Amniotic epithelial cell (primary cell): ENCODE measurements at regions not wholly inside any gene's neighbourhood (a gene's known extent, or its start where the extent isn't known, plus 50 kb on each side); places are given as distances from the start of the nearest gene placed in this dataset.

ENCODE experiments used
- DNase-seq: peaks from one replicate; pipeline ENCODE4 v3.0.0-alpha.2; 2010; ENCODE audit warnings: low read depth

DNA sequence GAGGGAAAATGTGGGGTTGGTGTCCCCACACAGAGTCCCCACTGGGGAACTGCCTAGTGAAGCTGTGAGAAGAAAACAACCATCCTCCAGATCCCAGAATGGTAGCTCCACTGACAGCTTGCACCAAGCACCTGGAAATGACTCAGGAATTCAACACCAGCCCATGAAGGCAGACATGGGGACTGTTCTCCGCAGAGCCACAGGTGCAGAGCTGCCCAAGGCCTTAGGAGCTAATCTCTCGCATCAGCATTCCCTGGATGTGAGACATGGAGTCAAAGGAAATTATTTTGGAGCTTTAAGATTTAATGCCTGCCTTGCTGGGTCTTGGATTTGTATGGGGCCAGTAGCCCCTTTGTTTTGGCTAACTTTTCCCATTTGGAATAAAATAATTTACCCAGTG, 367.9 kb downstream of the FAM133A start:
- DNase-seq, result no peak

DNA sequence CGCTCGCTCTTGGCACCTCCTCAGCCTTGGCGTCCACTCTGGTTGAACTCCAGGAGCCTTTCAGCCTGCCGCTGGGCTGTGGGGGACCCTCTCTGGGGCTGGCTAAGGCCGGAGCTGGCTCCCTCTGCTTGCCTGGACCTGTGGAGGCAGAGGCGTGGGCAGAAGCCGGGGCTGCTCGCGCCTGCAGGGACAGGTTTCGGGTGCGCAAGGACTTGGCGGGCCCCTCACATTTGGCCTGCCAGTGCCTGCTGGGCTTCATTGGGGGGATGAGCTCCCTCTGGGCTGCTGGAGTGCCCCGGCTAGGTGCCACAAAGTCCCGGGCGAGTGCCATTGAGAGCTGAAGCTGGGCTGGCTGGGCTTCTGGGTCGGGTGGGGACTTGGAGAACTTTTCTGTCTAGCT, 371.7 kb downstream of the FAM133A start:
- DNase-seq, result no peak

DNA sequence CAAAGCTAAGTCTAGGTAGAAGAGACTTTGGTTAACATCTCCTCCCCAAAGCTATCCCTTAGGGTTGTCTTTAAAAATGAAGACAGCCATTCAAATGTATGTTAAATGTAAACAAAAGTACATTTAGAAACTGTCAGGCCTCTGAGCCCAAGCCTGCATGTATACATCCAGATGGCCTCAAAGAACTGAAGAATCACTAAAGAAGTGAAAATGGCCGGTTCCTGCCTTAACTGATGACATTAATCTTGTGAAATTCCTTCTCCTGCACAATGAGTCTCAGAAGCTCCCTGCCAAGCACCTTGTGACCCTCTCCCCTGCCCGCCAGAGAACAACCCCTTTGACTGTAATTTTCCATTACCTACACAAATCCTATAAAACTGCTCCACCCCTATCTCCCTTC, 377.9 kb downstream of the FAM133A start:
- no peak for DNase-seq

DNA sequence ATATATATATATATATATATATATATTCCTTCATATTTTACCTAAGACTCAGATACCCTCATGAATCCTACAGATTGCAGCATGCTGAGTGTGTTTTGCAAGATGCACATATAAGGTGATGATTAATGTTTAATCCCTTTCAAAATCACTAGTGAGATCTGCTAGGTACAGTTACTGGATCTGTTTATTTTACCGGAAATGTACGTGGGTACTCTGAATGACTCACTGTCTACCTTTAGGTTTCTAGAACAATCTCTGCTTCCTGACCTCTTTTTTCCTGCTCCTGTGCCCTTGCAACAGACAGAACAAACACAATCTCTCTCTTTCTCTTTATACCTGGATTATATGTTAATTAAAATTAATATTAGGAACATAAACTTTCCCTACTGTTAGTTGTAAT, 379.6 kb downstream of the FAM133A start:
- peak; percentile 52 for DNase-seq

DNA sequence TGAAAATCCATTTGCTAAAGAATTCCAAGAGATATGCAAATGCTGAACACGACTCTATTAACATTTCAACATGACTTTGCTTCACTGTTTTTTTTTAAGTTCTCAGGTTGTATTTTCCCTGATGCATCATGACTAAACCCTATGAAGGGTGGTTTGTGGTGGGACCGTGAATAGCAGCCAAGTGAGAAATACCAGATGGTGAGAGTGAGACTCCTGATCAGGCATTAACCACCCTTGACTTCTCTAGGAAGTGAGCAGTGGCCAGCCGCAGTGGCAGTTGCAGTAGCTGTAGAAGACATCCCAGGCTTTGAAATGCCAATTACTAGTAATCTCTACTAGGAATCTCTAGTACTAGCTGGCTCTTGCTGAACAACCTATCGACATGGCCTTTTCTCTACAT, 383.4 kb downstream of the FAM133A start:
- DNase-seq, result peak; percentile 81

DNA sequence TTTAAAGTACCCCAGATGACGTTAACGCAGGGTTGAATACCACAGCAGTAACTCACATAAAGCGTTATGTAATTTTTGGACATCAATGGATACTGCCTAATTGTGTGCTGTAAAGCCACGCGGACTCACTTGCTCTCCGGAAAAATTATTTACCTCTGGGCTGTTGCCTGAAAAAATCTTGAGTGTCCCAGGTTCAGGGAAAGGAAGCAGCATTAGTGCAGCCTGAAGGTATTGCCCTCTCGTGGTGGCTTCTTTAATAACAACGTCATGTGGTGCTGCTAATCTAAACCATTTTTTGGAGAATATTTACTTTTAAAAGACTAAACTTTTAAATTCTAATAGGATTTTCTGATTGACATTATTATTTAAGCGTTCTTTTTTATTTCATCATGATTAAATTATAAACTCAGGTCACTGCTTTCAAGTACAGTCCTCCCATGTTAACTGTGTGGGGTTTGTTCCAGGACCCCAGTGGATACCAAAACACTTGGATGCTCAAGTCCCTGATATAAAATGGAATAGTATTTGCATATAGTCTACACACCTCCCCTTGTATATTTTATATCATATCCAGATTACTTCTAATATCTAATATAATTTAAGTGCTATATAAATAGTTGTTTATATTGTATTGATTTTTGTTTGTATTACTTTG, 384.8 kb downstream of the FAM133A start:
- DNase-seq, result peak; percentile 65

DNA sequence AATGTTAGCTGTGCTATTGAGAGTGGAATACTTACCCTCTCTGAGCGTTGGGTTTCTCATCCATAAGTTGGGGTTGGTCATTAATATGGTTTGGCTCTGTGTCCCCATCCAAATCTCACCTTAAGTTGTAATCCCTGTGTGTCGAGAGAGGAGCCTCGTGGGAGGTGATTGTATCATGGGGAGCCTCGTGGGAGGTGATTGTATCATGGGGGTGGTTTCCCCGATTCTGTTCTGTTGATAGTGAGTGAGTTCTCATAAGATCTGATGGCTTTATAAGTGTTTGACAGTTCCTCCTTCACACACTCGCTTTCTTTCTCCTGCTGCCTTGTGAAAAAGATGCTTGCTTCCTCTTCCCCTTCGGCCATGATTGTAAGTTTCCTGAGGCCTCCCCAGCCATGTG, 391.1 kb downstream of the FAM133A start:
- no peak for DNase-seq

DNA sequence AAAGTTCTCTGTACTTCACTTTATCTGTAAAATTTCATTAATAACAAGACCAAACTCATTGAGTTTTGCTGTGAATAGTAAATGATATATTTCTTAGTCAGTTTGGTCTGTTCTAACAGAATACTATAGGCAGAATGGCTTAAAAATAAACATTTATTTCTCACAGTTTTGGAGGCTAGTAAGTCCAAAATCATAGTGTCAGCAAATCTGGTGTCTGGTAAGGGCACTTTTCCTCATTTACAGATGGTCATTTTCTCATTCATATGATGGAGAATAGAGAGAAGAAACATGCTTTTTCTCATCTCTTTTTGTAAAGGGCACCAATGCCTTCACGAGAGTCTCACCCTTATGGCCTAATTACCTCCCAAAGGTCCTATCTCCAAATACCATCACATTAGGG, 415.1 kb downstream of the FAM133A start:
- no peak for DNase-seq

DNA sequence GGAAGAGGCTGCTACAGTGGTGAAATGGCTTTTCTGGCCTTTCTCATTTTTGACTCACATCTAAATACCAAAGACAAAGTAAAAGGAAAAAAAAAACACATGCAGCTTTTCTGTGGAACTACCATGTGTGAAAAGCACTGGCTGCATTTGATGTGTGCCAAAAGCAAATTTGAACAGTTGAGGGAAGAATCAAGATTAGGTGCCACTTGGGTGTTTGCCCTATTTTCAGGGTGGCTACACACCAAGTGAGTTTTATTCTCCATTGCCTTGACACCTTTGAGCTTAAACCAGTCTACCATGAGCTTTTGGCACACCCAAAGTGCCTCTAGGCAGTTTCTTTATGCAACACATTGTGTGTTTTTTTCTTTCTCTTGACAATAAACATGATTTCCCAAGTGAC, 423.9 kb downstream of the FAM133A start:
- no peak for DNase-seq

DNA sequence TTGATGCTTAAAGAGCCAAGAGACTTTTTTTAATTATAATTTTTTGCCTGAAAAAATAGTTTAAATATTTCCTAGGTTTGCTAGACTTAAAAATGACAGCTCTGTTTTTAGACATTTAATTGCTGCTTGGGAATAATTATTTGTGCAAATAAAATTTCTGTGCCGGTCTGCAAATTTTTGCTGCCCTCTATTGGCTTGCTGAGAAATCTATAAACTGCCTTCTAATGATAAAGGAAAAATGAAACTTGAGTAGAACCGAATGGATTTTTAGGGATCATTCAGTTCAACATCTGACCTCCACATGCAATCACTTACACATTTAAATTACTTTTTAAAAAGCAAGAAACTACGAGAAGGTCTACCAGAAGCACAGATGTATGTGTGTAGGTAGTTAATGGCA, 434.0 kb downstream of the FAM133A start:
- peak; percentile 10 for DNase-seq

DNA sequence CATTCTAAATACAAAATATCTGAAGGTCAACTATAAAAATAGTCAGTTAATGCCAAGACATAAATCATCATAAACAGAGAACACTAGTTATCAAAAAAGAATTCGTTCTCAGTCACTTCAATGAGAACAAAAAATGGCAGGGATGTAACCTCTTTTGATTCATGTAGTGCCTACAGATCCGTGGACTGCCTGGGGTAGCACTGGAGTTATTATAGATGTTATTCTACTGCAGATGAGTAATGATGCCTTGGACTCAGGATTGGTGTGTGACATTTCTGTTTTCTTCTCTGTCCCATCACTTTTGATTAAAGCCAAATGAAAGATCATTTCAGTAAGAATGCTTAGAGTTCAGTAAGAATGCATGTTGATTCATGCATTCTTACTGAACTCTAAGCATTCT, 440.4 kb downstream of the FAM133A start:
- no peak for DNase-seq

DNA sequence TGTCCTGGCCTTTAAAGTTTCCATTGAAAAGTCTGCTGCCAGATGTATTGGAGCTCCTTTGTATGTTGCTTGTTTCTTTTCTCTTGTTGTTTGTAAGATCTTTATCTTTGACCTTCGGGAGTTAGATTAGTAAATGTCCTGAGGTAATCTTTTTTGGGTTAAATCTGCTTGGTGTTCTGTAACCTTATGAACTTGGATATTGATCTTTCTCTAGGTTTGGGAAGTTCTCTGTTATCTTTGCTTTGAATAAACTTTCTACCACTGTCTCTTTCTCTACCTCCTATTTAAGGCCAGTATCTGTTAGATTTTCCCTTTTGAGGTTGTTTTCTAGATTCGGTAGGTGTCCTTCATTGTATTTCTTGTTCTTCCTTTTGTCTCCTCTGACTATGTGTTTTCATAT, 447.8 kb downstream of the FAM133A start:
- DNase-seq, result no peak

DNA sequence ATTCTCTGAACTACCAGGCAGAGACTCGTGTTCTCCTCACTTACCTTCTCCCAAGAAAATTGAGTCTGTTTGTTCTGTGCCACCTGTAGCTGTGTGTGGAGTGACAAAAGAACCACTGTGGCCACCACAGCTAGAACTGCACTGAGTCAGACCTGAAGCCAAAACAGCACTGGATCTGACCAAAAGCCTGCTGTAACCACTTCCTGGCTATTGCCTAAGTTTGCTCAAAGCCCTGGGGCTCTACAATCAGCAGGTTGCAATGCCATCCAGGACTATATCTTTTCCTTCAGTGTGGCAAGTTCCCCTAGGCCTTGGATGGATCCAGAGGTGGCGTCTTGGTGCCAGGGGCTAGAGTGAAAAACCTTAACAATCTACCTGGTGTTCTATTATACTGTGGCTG, 449.1 kb downstream of the FAM133A start:
- DNase-seq, result peak; percentile 0

DNA sequence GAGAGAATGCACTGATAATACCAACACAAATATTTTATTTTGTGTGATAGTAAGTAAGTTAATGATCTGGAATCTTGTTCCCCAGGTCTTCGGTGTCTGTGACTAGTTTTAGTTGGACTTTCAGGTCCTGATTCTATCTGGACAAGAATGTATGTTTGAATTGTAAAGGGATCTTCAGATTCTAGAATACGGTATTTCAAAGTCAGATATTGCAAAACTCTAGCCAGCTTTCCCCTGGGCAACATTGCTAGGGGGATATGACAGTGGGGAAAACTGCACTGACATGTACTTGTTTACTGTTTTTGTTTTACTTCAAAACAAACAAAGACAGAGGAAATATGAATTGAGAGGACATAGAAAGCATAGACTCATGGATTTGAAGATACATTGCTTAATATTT, 489.0 kb downstream of the FAM133A start:
- no peak for DNase-seq

DNA sequence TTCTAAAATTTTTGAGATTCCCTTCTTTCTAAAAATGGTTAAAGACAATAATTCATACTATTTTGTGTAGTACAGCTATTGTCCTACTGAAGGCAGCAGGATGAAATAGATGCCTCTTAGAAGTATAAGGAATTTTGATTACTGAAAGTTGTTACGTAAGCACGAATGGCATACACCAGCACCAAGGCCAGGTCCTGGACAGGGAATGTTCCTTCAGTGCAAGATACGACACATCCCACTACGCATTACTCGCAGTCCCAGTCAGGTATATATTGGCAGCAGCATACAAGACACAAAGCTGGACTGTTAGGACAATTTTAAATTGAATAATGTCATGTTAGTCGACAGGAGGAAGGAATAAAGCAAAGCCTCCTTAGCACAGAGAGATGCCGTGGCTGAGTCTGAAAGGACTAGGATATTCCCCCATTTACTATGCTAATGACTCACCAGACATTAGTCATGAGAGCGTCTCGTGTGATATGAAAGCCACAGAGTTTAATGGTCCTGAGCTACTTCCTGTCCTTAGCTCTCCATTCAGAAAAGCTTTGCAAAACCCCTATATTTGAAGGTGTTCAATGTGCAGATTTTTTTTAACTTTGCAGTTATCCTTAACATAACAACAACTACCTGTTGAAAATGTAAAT, 504.3 kb downstream of the FAM133A start:
- DNase-seq, result peak; percentile 74

DNA sequence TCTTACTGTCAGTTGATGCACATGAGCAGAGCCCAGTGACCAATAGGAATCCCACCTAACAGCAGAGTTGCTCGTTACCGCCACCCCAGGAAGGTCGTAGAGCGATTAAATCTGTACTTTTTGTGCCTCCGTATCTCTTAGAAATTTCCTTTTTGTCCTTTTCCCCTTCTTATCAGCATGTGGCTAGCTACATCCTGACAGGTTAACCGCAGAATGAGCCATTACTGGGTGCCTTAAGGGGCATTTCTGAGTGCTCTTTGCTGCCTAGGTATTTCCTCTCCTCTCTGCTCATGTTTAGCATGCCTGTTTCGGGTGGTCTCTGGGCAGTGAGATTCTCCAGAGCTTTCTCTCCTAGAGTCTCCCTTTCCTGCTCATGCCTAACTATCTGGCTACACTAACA, 530.5 kb downstream of the FAM133A start:
- DNase-seq, result peak; percentile 82

DNA sequence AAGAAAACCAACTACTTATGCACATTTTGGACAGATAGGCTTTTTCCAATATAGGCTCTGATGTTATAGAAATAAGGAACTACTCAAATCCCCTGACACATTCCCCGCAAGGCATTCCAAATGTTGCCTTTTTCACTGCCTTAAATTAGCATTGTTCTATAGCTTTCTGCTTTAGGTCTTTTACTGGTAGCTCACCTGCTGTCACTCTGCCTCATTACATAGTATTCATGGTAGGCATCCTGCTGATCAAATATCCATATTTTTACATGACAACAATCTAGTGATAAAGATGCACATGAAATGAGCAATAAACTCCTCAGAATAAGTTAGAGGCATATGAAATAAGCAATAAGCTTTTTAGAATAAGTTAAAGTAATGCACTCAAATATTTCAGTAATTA, 542.7 kb downstream of the FAM133A start:
- no peak for DNase-seq

DNA sequence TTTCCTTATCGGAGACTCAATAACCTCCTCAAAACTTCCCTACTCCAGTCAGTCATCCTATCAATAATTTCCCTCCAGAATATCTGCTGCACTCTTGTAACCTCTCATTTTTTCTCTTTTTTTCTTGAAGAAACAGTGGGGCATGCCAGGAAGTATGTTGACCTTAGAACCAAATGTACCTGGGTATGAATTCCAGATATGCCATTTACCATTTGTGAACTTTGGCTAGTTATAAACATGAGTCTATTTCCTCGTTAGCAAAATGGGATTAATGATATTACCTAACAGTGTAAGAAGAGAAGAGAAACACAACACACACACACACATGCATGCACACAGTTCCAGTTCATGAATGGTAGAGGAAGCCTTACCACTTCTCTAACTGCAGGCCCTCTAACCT, 578.2 kb downstream of the FAM133A start:
- DNase-seq, result no peak

DNA sequence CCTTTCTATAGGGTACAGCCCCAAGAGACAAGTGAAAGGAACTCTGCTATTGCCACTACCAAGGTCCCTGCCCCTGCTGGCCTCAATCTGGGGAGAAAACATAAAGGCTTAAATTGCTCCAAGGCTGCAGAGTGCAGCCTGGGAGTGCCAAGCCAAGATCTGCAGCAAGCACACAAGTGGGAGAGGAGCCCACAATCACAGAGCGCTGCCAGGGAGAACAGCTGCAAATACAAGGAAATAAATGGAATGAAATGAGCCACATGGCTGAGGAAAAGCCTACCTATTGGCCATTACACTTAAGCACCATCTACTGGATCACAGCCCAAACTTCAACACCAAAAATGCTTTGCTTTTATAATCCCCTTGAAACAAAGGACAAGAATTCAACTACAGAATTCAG, 582.4 kb downstream of the FAM133A start:
- DNase-seq, result no peak

DNA sequence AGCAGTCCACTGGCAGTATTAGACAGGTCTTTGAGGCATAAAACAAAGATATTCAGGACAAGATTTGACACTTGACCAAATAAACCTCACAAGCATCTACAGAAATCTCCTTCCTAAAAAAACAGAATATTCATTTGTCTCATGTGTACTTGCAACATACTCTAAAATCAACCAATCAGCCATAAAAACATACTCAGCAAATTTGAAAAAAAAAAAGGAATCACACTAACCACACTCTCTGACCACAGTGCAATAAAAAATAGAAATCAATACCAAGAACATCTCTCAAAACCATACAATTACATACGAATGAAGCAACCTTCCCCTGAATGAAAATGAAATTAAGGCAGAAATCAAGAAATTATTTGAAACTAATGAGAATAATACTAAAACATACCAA, 591.3 kb downstream of the FAM133A start:
- no peak for DNase-seq

DNA sequence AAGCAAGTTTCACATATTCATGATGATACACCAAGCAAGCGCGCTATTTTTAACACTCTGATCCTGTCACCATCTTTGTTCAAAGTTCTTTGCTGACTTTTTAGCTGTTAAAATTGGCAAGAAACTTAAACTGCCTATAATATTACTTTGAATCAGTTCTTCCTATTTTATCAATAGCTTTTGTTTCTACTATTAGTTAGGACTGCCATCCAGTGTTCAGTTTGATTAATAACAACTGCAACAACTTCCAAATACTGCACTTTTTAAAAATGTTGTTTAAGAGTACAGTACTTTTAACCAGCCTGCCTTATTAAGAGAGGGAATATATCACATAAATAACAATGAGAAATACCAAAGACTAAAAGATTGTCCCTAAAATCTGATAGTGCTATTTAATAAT, 614.3 kb downstream of the FAM133A start:
- DNase-seq, result peak; percentile 0

DNA sequence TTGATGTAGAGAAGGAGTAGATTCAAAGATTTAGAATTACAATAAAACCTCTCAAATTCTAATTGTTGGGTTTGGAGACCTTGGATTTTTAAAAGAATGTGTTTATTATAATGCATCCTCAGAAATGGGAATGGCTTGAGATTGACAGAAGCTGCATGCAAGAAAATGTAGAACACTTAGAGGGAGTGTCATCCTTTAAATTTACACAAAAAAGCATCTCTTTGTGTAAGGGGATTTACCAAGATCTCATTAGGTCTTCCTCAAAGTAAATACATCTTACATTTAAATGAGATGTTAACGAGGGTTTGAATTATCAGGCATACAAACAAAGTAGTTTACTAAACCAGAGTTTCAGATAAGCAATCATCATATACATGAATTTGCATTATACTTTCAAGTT, 615.0 kb downstream of the FAM133A start:
- DNase-seq, result no peak

DNA sequence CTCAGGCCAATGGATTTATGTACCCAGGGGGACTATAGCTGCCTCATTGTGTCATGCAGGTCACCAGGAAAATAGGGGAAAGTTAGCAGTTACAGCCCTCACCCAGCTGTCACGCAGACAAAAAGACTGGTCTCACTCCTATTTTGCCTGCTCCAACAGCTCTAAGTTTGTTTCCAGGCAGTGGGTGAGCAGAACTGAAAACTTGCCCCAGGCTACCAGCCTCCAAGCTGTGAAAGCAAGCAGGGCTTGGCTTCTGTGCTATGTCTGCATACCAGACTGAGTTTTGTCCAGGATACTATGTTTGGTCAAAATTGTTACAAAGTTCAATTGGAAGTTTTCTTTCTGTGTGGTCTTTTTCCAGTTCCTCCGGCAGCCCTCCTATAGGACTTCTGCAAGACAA, 628.4 kb downstream of the FAM133A start:
- DNase-seq, result no peak

DNA sequence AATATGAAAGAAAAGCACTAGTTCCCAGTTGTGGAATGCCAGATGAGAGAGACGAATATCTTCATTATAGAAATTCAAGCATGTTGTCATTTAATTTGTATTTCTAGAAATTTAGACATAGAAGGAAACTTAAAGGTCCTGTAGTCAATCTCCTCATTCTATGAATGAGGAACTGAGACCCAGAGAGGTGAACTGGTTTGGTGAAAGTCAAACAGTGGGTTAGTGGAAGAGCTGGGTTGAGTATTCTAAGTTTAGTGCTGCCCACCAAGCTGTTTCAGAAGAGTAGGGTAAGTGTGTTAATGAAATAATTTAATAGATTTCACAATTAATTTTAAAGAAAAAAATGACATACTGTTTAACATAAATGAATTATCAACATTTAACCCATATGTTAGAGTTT, 655.2 kb downstream of the FAM133A start:
- no peak for DNase-seq
